ENCODE measurements at regions not wholly inside any gene's neighbourhood (a gene's known extent, or its start where the extent isn't known, plus 50 kb on each side); places are given as distances from the start of the nearest gene placed in this dataset.

DNA sequence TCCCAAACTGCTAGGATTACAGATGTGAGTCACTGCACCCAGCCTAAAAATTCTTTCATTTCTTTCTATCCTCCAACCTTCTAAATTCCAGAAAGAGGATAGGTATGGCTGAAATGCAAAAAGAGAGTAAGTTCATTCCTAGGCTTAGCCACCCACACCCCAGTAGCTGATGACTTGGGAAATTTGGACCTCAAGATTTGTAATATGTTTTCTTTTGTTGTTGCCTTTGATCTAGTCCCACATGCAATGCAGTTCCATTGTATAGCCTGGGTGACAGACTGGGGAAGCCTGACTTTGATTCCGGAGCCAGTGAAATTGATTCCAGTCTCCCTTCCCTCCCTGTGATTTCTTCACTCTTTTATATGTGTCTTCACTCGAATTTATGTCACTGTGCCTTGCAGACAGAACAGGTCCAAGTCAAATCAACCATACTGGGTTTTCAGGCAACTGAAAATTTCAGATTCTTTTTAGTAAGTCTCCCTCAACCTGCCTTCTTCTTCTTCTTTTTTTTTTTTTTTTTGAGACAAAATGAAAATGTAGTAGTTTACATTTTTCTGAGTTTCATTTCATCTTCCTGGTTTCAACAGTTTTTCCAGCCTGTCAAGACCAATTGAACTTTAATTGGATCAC, 176.2 kb upstream of the RBPJ start:
- no peak for DNase-seq

DNA sequence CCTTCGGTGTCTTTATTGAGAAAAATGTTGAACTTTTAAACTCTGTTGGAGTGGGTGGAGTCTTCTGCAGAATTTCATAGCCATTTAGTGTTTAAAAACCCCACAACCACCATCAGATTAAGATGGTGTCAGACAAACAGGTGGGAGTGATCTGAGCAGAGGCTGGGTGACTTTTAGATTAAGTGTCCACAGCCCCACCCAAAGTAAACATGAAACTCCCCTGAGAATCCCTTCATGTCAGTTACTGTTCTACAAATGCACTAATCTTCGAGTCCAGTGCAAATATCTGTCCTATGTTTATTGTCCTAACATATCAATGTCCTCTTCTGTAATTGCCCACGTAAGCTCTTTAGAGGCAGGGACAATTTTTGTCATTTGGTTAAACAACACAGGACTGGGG, 175.6 kb upstream of the RBPJ start:
- DNase-seq, result no peak

DNA sequence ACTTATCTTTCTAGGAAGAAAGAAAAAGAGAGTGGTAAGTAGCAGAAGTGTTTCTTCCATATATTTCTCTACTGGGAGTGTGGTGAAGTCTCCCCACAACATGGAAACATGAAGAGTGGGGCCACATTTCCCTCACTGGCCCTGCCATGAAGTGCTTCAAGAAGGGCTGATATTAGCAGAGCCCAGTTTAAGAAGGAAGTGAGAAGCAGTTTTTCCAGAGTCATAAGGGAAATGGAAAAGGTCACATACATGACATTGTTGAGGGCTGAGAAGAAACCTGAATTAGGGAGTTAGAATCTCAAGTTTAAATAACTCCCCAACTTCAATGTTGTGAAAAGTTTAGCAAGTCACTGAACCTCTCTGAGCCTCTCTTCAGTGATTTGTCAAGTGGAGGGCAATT, 171.9 kb upstream of the RBPJ start:
- no peak for DNase-seq

DNA sequence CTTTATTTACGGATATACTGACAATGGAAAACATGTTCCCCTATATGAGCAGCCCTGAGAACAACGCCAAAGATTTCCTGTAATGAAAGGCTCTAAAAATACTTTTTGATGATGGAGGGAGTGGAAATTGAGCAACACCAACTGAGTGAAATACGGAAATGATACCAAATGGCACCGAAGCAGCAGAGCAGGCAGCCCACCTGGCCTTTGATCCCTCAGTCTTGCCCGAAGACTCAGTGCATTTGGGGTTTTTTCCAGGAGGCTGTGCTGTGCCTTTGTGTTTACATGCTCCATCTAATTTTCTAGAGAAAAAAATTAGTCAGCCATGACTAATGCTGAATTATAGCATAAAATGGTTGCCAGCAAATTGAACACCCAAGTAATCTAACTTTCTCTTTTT, 169.9 kb upstream of the RBPJ start:
- DNase-seq, result no peak

DNA sequence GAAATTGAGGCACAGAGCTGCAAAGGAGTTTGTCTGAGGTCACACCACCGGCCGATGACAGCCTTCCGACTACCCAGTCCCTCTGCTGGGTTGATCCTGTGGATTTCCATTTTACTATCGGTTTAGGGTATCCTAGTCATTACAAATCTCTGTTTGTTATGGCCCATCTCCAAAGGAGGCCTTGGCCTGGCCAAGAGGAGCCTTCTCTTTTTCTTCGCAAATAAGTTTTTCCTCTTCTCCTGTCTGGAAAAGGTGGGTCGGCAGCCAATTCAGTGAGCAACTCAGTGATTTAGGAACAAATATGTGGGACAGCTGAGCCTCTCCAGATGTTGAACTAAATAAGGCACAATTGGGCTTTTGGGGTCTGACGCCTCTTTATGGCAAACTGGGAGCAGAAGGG, 169.2 kb upstream of the RBPJ start:
- no peak for DNase-seq

DNA sequence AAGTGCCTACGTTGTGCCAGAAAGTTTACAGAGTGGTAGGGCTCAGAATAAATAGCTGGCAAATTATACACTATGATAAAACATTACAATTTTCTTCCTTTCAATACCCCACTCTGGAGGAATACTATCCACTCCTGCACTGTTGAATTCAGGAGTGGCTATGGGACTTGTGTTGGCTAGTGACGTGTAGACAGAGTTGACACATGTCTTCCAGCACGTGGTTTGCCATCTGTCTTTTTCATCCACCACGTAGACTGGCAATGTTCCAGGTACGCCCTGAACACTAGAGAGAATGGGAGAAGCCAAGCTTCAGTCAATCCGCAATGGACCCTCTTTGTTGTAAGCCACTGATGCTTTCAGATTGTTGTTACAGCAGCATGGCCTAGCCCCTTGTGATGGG, 168.8 kb upstream of the RBPJ start:
- DNase-seq, result peak; percentile 77

DNA sequence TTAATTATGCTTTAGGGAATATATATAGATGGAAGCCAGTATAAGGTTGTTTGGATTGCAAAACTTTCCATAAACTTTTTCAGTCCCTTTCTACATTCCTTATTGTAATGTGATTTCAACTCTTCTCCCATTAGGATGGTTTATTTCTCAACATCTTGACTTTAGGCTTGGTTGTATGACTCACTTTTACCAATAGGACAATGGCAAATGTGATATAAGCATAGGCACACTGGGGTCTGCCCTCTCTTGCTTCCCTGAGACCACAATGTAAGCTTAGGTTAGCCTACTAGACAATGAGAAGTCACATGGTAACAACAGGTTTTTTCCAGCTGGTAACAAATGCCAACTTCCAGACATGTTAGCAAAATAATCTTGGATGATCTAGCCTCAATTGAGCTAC, 163.3 kb upstream of the RBPJ start:
- DNase-seq, result no peak

DNA sequence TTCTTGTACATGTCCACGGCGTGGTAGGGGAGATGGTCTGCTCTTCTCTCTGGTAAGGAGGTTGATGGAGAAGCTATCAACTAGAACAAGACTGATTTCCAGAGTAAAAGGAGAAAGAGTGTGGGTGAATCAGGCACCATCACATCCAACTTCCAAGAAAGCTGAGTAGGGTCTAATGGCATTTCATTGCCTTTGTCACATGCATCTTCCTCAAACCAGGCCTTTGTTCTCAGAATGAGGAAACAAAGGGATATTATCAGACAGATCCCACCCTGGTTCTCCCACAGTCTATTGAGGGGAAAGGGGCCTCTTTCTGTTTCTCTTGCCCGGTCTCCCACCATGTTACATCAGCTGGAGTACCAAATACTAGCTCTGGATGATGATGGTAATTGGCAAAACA, 160.2 kb upstream of the RBPJ start:
- no peak for DNase-seq

DNA sequence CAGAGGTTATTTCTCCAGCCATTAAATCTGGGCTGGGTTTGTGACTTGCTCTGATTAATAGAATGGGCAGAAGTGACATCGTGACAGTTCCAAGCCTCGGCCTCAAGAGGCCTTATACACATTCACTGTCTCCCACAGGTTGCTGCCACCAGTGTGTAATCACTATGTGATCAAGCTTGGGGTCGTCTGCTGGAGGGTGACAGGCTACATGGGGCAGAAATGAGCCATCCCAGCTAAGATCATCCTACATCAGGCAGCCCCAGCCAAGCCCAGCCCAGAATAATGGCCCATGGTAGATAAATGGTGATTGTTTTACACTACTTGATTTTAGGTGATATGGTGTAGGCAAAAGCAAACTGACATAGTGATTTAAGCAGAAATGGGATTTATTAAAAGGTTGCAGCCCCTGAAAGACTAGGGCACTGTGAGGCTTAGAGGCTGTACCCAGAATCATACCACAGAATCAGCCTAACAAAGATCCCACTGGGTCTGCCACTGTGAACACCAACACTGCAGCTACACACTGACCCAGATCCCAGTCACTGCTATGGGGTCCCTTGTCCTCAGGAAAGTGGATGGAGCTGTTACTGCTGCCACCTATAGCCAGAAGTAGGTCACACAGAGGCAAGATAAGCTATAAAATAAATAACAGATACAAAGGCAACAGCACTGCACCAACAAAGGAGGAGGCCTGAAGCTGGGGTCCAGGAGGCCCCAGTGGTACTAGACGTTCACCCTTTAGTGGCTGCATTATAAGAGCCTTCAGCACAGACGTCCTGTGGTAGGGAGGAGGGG, 159.6 kb upstream of the RBPJ start:
- DNase-seq, result no peak

DNA sequence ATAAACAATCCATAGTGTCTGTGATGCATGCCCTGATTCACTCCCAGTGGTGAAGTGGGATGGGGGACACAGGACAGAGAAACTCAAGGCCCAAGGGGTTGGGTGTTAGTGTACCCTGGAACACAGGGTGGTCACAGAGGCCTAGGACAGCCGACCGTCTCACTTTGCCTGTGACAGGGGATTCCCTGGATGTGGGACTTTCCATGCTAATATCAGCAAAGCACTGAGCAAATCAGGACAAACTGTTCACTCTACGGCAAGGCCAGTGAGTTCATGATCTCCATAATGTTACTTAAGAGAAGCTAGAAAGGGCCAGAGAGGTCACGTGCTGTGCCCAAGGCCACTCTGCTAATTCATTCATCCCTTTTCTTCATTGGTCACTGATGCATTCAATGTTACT, 158.7 kb upstream of the RBPJ start:
- no peak for DNase-seq

DNA sequence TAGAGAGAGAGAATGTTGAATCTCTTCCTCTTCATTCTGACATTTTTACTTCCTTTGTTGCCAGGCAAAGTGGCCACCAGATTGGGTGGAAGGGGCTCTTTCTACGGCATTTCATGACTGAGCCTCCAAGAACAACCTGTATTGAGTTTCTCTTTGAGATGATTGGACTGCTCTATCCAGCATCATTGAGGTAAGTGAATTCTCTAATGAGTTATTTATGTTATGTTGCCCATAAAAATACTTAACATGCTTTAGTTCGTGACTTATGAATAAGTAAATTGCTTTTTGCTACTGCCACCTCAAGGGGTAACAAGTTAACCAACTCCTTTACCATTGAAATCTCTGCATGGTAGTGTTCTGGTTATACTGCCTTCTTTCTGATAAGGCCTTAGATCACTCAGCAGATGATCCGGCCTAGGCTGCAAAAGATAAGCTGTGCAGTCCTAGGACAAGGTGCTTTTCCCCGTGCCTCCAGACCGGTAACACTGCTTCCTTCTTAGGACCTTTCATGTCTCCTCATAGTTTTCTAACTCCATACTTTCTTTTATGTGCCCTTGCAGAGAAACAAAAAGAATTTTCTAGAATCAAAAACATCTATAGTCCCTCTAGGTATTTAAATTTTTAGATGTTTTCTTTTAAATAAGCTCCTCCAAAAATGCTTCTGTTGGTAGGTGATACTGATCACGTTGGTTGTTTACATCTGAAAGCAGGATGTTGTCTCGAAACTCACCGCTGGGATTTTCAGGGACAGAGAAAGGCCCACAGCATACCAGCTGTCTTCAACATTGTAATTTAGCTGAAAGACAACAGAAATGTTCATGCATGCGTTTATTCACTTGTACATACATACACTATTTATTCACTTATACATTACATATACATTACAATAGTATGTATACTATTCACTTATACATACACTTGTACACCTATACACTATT, 157.1 kb upstream of the RBPJ start:
- DNase-seq, result no peak

DNA sequence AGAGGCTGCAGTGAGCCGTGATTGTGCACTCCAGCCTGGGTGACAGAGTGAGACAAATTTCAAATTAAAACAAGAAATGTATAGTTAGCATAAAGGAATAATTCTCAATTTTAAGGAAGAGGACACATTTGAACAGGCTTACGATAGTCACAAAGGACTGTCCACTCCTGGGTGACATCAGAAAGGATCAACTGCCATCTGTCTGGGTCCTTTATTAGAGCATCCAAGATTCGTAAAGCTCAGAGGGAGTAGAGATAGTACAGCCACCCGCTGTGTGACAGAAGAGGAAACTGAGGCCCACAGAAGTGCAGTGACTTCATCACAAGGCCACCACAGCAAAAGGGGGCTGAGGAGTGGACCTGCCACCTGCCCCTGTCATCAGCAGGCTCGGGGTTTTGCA, 149.3 kb upstream of the RBPJ start:
- DNase-seq, result no peak

DNA sequence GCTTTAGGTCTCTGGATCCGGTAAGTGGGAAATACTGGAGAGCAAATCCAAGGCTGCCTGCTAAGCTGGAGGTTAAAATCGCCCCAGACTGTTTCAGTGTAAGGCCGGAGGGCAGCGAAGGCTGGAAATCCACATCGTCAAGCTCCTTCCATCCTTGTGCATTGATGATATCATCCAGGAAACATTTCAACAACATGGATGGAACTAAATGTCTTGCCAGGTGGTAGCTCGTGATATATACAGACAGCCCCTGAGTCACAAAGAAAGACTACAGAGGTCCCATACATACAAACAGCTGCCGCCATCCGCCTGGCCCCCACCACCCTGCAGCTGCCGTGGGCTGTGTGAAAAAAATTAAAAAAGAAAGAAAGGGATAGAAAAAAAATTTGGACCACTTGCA, 148.9 kb upstream of the RBPJ start:
- DNase-seq, result peak; percentile 42

DNA sequence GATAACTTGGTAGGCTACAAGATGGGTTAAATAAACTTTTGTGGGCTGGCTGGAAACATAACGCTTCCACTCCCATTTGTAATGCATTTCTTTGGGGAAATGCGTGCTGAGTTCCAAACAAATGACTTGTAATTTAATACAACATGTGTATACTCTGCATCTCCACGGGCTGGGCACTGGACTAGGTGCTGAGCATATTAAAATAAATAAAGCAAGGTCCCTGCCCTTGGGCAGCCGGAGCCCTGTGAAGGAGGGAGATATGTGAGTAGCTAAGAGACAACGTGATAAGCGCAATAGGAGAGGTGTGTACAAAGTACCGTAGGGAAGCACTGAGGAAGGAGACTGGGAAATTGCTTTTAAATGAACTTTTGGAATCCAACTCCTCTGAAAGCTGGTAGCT, 147.2 kb upstream of the RBPJ start:
- no peak for DNase-seq

DNA sequence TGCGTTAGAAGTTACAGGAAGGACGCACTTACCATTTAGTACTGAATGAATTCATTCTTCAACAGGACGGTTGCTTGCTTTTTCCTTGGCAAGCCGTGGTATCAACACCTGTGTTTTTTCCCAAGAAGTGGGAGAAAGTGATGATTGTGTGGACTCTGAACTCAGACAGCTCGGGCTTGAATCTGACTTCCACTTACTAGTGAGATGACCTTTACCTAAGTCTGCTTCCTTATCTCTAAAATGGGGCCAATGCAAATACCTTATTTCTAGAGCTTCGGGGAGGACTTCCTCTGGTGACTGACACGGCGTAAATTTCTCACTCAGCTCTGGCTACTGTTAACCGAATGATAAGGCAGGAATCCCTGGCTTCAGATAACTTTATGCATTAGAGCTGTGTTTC, 146.8 kb upstream of the RBPJ start:
- no peak for DNase-seq

DNA sequence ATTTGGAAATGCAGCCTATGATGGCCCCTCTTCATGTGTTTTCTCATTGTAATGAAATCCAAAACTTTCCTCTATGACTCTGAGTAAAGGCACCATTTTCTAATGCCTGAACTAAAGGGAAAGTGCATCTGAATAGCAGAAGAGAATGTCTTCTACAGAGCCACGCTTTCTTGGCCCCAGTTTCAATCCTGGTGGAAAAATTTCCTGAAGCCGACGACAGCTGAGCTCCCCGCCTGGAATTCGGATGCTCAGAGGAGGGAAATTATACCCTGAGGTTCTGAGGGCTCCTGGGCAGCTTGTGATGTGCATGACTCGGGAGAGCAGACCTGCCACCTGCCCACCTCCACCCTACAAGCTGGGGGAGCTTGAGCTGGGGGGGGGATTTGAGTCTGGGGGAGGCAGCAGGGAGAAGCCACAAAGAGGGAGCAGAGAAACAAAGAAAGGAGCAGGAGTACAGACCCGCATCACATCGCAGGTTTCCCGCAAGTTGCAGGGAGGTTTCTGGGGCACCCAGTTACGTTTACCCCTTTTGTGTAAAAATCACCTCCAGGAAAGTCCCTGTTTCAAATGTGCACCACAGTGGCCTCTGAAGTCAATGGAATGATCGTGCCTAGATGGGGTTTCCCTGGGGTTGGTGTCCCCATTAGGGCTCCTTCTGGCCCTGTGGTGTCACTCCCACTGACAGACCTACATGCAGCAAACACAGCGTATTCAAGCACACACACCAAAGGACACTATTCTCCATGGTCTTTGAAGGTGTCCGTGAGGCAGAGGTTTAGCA, 145.6 kb upstream of the RBPJ start:
- no peak for DNase-seq

DNA sequence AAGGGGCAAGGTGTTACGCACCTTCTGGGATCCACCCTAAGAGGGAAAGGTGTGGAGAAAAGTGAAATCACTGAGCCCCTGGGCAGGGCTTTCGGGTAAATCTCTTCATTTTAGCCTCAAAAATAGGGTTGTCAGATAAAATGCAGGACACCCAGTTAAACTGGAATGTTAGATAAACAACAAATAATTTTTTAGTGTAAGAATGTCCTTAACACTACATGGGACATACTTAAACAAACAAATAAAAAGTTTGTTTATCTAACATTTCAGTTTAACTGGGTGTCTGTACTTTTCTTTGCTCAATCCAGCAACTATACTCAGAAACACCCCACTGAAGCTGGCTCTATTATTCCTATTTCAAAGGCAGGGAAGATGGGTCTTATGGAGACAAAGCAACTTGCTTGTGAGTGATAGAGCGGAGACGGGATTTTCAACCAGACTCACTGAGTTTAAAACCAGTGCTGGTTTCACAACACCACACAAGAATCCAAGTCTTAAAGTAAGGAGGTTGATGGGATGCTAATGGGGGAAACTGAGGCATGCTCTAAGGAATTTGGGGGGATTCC, 144.8 kb upstream of the RBPJ start:
- DNase-seq, result no peak

DNA sequence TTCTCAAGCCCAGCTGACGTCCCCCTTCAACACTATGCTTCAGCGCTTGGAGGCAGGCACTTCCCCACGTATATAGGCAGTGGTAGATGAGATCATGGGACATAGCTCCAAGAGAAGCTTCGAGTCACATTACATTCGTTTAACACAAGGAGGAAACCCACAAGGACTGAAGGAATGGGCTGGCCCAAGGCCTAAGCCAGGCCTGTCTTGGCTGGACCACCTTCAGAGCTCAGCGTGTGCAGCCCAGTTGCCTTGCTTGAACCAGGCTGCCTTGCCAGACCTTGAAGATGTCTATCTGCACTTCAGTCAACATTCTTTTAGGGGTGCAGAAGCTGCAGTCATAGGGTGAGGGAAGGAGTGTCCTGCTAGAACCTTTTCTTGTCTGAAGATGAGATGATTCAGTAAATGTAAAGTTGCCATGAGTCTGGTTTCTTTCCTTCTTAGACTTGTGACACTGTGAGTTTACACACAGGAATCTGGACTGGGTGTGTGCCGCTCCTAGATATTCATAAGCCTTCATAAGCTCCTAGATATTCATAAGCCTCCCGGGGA, 144.1 kb upstream of the RBPJ start:
- DNase-seq, result no peak

DNA sequence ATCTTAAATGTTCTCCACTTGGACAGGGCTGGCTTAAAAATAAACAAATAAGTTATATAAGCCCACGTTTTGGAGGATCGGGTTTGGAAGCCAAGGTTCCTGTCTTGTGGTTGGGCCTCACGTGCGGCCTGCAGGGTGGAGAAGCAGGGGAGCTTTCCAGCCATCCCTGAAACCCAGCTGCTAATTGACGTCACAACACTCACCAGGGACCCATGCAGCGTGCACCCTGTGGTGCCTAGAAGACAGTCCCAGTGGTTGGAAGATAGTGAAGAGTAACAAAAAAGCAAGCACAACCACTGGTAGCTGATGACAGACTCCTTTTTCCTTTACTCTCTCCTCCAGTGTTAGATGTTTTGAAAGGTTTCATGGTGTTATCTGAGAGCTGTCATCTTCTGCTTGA, 142.0 kb upstream of the RBPJ start:
- DNase-seq, result no peak

DNA sequence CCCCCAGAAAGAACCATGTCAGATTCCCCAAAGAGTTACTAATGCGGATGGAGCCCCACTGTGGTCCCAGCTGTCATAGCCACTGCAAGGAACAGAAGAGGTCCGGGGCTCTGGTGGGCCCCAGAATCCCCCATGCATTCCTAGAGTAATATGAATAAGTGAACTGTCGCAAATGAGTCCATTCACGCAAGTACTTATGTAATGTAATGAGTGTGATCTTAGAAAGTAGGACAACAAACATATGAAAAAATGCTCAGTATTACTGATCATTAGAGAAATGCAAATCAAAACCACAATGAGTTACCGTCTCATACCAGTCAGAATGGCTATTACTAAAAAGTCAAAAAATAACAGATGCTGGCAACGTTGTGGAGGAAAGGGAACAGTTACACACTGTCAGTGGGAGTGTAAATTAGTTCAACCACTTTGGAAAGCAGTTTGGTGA, 141.5 kb upstream of the RBPJ start:
- no peak for DNase-seq

DNA sequence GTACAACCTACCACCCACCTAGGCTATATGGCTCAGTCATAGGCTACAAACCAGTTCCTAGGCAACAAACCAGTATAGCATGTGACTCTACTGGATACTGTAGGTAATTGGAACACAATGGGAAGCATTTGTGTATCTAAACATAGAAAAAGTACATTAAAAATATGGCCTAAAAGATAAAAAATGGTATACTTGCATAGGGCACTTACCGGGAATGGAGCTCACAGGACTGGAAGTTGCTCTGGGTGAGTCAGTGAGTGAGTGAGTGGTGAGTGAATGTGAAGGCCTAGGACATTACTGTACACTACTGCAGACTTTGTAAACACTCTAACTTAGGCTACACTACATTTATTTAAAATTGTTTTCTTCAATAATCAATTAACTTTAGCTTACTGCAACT, 139.2 kb upstream of the RBPJ start:
- DNase-seq, result no peak

DNA sequence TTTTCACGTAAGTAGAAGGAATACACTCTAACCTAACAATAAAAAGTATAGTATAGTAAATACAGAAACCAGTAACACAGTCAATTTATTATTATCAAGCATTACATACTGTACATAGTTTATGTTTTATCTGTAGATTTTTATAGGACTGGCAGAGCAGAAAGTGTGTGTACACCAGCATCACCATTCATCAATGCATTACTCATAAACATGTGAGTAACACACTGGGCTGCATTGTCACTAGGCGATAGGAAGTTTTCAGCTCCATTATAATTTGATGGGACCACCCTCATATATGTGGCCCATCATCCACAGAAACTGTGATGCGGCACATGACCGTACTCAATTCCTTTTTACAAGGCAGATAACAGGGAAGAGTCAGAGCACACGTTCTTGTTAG, 137.8 kb upstream of the RBPJ start:
- DNase-seq, result no peak

Measured in NCI-H2171 treated with DMSO at 0.1 percent for 48 hours (cell line).